ENCODE measurements at regions not wholly inside any gene's neighbourhood (a gene's known extent, or its start where the extent isn't known, plus 50 kb on each side); places are given as distances from the start of the nearest gene placed in this dataset.

GRCh38 chr13:26878438-26878837, 117.9 kb upstream of the GPR12 start:
- no peak for TF ChIP-seq EZH2 (IDR thresholded peaks at IDR 0.05)
- TF ChIP-seq POLR2A (IDR thresholded peaks at IDR 0.05; ENCODE audit: borderline replicate concordance, extremely low read depth, insufficient read depth, insufficient read length): no peak
- TF ChIP-seq, protein P1, sequence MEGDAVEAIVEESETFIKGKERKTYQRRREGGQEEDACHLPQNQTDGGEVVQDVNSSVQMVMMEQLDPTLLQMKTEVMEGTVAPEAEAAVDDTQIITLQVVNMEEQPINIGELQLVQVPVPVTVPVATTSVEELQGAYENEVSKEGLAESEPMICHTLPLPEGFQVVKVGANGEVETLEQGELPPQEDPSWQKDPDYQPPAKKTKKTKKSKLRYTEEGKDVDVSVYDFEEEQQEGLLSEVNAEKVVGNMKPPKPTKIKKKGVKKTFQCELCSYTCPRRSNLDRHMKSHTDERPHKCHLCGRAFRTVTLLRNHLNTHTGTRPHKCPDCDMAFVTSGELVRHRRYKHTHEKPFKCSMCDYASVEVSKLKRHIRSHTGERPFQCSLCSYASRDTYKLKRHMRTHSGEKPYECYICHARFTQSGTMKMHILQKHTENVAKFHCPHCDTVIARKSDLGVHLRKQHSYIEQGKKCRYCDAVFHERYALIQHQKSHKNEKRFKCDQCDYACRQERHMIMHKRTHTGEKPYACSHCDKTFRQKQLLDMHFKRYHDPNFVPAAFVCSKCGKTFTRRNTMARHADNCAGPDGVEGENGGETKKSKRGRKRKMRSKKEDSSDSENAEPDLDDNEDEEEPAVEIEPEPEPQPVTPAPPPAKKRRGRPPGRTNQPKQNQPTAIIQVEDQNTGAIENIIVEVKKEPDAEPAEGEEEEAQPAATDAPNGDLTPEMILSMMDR (IDR thresholded peaks at IDR 0.05 in 2 of 3, conservative IDR thresholded peaks at IDR 0.05 in 1 of 3; ENCODE audit: borderline replicate concordance in 1 of 3, insufficient read depth in 1 of 3, low read depth in 2 of 3, low read length in 2 of 3): no peak
- TF ChIP-seq SP1 (IDR thresholded peaks at IDR 0.05; ENCODE audit: low read depth): no peak
- no peak for TF ChIP-seq TCF7L2 (IDR thresholded peaks at IDR 0.05; ENCODE audit: borderline replicate concordance, extremely low read depth, insufficient read depth, insufficient read length)
- TF ChIP-seq ZNF274 (IDR thresholded peaks at IDR 0.05; ENCODE audit: low read depth, low read length): no peak
- no peak for TF ChIP-seq ZFX (IDR thresholded peaks at IDR 0.05)
- no peak for TF ChIP-seq EGR1 (IDR thresholded peaks at IDR 0.05; ENCODE audit: low read depth)
- no peak for TF ChIP-seq SRF (IDR thresholded peaks at IDR 0.05; ENCODE audit: low read depth)
- TF ChIP-seq, protein P2, sequence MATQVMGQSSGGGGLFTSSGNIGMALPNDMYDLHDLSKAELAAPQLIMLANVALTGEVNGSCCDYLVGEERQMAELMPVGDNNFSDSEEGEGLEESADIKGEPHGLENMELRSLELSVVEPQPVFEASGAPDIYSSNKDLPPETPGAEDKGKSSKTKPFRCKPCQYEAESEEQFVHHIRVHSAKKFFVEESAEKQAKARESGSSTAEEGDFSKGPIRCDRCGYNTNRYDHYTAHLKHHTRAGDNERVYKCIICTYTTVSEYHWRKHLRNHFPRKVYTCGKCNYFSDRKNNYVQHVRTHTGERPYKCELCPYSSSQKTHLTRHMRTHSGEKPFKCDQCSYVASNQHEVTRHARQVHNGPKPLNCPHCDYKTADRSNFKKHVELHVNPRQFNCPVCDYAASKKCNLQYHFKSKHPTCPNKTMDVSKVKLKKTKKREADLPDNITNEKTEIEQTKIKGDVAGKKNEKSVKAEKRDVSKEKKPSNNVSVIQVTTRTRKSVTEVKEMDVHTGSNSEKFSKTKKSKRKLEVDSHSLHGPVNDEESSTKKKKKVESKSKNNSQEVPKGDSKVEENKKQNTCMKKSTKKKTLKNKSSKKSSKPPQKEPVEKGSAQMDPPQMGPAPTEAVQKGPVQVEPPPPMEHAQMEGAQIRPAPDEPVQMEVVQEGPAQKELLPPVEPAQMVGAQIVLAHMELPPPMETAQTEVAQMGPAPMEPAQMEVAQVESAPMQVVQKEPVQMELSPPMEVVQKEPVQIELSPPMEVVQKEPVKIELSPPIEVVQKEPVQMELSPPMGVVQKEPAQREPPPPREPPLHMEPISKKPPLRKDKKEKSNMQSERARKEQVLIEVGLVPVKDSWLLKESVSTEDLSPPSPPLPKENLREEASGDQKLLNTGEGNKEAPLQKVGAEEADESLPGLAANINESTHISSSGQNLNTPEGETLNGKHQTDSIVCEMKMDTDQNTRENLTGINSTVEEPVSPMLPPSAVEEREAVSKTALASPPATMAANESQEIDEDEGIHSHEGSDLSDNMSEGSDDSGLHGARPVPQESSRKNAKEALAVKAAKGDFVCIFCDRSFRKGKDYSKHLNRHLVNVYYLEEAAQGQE (IDR thresholded peaks at IDR 0.05; ENCODE audit: low read depth): no peak
- no peak for TF ChIP-seq POLR2AphosphoS5 (IDR thresholded peaks at IDR 0.05; ENCODE audit: low read depth, low read length)
